ENCODE measurements at regions not wholly inside any gene's neighbourhood (a gene's known extent, or its start where the extent isn't known, plus 50 kb on each side); places are given as distances from the start of the nearest gene placed in this dataset.

GRCh38 chr1:198903203-198903602 is 264.4 kb downstream of the PTPRC start:
- Mint-ChIP-seq H3K36me3 (ENCODE audit: low read depth) (peaks cover 44% of the 10 kb centered on the region), H3K4me3 (no peak overlapping the region), H3K9me3 (no peaks in the 10 kb centered on the region), H3K27ac (no peak overlapping the region), H3K4me1 (ENCODE audit: low read depth) (peaks cover 41% of the 10 kb centered on the region), H3K27me3 (ENCODE audit: low read depth) (no peaks in the 10 kb centered on the region)

- H3K27me3 Mint-ChIP-seq (ENCODE audit: low read depth): no peaks in the 10 kb centered on the region
- H3K4me3 Mint-ChIP-seq: no peak overlapping the region
- H3K9me3 Mint-ChIP-seq: no peaks in the 10 kb centered on the region
- H3K4me1 Mint-ChIP-seq (ENCODE audit: low read depth): peaks cover 44% of the 10 kb centered on the region
- H3K36me3 Mint-ChIP-seq (ENCODE audit: low read depth): peaks cover 43% of the 10 kb centered on the region
- H3K27ac Mint-ChIP-seq: peak overlapping the region; percentile 11
These were observed 264.8 kb downstream of the PTPRC start for GRCh38 chr1:198903621-198904020.

- peaks cover 42% of the 10 kb centered on the region for H3K4me1 Mint-ChIP-seq (ENCODE audit: low read depth)
- peak overlapping the region; percentile 8 for H3K4me3 Mint-ChIP-seq
- no peaks in the 10 kb centered on the region for H3K9me3 Mint-ChIP-seq
- H3K27ac Mint-ChIP-seq: no peak overlapping the region
- peaks cover 37% of the 10 kb centered on the region for H3K36me3 Mint-ChIP-seq (ENCODE audit: low read depth)
- H3K27me3 Mint-ChIP-seq (ENCODE audit: low read depth): no peaks in the 10 kb centered on the region
These were observed 265.5 kb downstream of the PTPRC start for GRCh38 chr1:198904321-198904720.

GRCh38 chr1:198906739-198907422 is 268.0 kb downstream of the PTPRC start:
- Mint-ChIP-seq H3K27ac (peak overlapping the region; percentile 74), H3K36me3 (ENCODE audit: low read depth) (peaks cover 38% of the 10 kb centered on the region), H3K9me3 (no peaks in the 10 kb centered on the region), H3K4me3 (peak overlapping the region; percentile 56), H3K27me3 (ENCODE audit: low read depth) (no peaks in the 10 kb centered on the region), H3K4me1 (ENCODE audit: low read depth) (peaks cover 56% of the 10 kb centered on the region)

GRCh38 chr1:198907423-198907746 is 268.5 kb downstream of the PTPRC start:
- H3K27me3 Mint-ChIP-seq (ENCODE audit: low read depth): no peaks in the 10 kb centered on the region
- H3K27ac Mint-ChIP-seq: peak overlapping the region; percentile 74
- peaks cover 42% of the 10 kb centered on the region for H3K36me3 Mint-ChIP-seq (ENCODE audit: low read depth)
- H3K4me3 Mint-ChIP-seq: peak overlapping the region; percentile 56
- peaks cover 59% of the 10 kb centered on the region for H3K4me1 Mint-ChIP-seq (ENCODE audit: low read depth)
- H3K9me3 Mint-ChIP-seq: no peaks in the 10 kb centered on the region

DNA sequence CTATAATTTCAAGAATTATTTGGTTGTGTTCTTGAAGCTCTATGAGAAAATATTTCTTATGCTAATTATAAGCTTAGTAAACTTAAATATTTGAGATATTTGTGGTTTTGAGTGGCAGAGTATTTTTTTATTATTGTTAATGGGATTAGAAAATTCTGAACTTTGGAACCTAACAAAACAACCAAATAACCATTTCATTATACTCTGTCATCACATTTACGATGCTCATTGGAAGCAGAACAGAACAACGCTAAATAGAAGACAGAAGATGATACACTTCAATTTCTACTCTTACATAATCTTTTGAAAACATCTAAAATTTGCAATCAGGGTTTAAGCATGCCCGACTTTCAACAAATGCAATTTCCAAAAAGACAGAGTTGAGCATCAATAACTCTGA is 270.2 kb downstream of the PTPRC start:
- H3K27me3 Mint-ChIP-seq (ENCODE audit: low read depth): no peaks in the 10 kb centered on the region
- H3K27ac Mint-ChIP-seq: no peak overlapping the region
- no peak overlapping the region for H3K4me3 Mint-ChIP-seq
- peaks cover 44% of the 10 kb centered on the region for H3K36me3 Mint-ChIP-seq (ENCODE audit: low read depth)
- no peaks in the 10 kb centered on the region for H3K9me3 Mint-ChIP-seq
- H3K4me1 Mint-ChIP-seq (ENCODE audit: low read depth): peaks cover 59% of the 10 kb centered on the region

GRCh38 chr1:198909973-198910372 is 271.1 kb downstream of the PTPRC start:
- Mint-ChIP-seq H3K9me3 (no peaks in the 10 kb centered on the region), H3K27me3 (ENCODE audit: low read depth) (no peaks in the 10 kb centered on the region), H3K4me1 (ENCODE audit: low read depth) (peaks cover 56% of the 10 kb centered on the region), H3K27ac (no peak overlapping the region), H3K36me3 (ENCODE audit: low read depth) (peaks cover 48% of the 10 kb centered on the region), H3K4me3 (no peak overlapping the region)

GRCh38 chr1:198910816-198911215 is 272.0 kb downstream of the PTPRC start:
- H3K36me3 Mint-ChIP-seq (ENCODE audit: low read depth): peaks cover 48% of the 10 kb centered on the region
- H3K4me3 Mint-ChIP-seq: no peak overlapping the region
- H3K4me1 Mint-ChIP-seq (ENCODE audit: low read depth): peaks cover 56% of the 10 kb centered on the region
- peak overlapping the region; percentile 13 for H3K27ac Mint-ChIP-seq
- H3K27me3 Mint-ChIP-seq (ENCODE audit: low read depth): no peaks in the 10 kb centered on the region
- no peaks in the 10 kb centered on the region for H3K9me3 Mint-ChIP-seq

DNA sequence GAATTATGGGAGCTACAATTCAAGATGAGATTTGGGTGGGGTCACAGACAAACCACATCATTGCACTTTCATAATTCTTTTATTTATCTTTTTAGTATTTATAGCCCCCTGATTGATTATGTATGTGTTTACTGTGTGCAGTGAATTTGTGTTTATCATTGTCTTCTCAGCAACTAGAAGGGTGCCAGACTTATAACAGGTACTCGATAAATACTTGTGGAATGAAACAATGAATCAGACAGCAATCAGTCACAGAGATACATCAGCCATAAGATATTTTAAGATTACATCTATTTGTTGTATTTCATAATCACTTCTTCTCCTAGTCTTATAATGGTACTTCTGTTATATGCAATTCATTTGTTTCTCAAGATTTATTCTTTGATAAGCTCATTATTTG is 273.2 kb downstream of the PTPRC start:
- Mint-ChIP-seq H3K36me3 (ENCODE audit: low read depth) (peaks cover 51% of the 10 kb centered on the region), H3K27me3 (ENCODE audit: low read depth) (no peaks in the 10 kb centered on the region), H3K4me1 (ENCODE audit: low read depth) (peaks cover 57% of the 10 kb centered on the region), H3K9me3 (no peaks in the 10 kb centered on the region), H3K27ac (no peak overlapping the region), H3K4me3 (no peak overlapping the region)

- no peak overlapping the region for H3K4me3 Mint-ChIP-seq
- peaks cover 64% of the 10 kb centered on the region for H3K4me1 Mint-ChIP-seq (ENCODE audit: low read depth)
- no peak overlapping the region for H3K27ac Mint-ChIP-seq
- no peaks in the 10 kb centered on the region for H3K27me3 Mint-ChIP-seq (ENCODE audit: low read depth)
- H3K36me3 Mint-ChIP-seq (ENCODE audit: low read depth): peaks cover 62% of the 10 kb centered on the region
- no peaks in the 10 kb centered on the region for H3K9me3 Mint-ChIP-seq
These were observed 274.8 kb downstream of the PTPRC start for GRCh38 chr1:198913667-198914066.

DNA sequence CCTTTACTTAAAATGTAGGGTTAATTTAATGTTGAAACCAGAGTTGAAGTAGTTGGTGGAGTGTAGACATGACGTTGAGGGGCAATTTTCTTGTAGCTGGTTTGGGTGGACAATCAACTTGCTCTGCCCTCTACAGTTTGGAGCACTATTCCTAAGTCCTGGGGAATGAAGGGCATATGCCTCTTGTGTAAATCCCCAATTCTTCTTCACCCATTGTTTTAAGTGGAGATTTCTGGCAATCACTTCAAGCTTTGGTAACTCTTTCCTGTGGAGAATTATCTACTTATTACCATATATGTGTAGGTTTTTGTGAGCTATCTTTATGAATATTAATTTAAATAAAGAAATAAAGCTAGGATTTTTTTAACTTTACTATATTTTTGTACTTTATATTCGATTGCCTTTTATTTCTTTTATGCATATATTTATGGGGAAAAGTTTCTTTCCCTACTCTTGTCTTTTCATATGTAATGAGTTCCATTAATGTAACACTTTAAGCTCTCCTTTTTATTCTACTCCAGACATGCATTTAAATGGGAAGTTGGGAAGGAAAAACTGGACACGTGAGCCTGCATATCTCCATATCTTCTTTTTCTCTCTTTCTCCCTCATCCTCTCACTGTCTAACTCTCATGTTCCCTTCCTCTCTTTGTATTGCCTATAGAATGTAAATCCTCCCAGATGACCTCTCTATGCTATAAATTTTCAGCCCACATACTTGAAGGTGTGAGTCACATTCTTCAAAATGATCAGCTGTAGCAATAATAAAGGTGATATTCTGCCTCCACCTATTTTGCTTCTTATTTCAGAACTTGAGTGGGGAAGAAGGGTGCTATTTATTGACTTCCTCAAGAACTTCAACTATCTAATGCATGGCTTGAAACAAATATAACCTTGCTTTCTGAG is 276.7 kb downstream of the PTPRC start:
- no peaks in the 10 kb centered on the region for H3K9me3 Mint-ChIP-seq
- H3K27ac Mint-ChIP-seq: peak overlapping the region; percentile 0
- H3K4me3 Mint-ChIP-seq: no peak overlapping the region
- peaks cover 77% of the 10 kb centered on the region for H3K4me1 Mint-ChIP-seq (ENCODE audit: low read depth)
- H3K27me3 Mint-ChIP-seq (ENCODE audit: low read depth): no peaks in the 10 kb centered on the region
- peaks cover 71% of the 10 kb centered on the region for H3K36me3 Mint-ChIP-seq (ENCODE audit: low read depth)

DNA sequence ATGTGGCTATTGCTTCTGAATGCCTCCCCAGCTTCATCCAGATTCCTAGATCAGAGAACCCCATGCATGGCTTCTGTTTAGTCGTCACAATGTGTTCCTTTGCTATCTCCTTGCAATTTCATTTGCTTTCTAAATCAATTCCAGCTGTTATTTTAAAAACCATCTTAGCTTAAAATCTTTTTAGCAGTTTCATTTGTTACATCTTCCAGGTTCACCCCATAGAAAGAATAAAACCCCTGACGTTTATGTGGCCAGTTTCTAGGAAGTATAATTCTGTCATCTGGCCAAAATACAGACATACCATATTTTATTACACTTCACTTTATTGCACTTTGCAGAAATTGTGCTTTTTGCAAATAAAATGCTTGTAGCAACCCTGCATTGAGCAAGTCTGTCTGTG is 278.4 kb downstream of the PTPRC start:
- H3K4me3 Mint-ChIP-seq: no peak overlapping the region
- H3K36me3 Mint-ChIP-seq (ENCODE audit: low read depth): peaks cover 62% of the 10 kb centered on the region
- no peaks in the 10 kb centered on the region for H3K9me3 Mint-ChIP-seq
- H3K4me1 Mint-ChIP-seq (ENCODE audit: low read depth): peaks cover 75% of the 10 kb centered on the region
- no peak overlapping the region for H3K27ac Mint-ChIP-seq
- no peaks in the 10 kb centered on the region for H3K27me3 Mint-ChIP-seq (ENCODE audit: low read depth)

DNA sequence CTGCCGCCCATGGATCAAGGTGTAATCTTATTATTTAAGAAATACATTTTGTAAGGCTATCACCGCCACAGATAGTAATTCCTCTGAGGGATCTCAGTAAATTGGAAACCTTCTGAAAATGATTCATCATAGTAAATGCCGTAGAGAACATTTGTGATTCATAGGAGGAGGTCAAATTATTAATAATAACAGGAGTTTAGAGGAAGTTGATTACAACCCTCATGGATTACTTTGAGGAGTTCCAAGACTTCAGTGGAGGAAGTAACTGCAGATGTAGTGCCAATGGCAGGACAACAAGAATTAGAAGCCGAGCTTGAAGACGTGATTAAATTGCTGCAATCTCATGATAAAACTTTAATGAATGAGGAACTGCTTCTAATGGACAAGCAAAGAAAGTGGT is 280.1 kb downstream of the PTPRC start:
- Mint-ChIP-seq H3K36me3 (ENCODE audit: low read depth) (peaks cover 60% of the 10 kb centered on the region), H3K4me3 (peak overlapping the region; percentile 68), H3K4me1 (ENCODE audit: low read depth) (peaks cover 77% of the 10 kb centered on the region), H3K9me3 (no peaks in the 10 kb centered on the region), H3K27ac (peak overlapping the region; percentile 88), H3K27me3 (ENCODE audit: low read depth) (no peaks in the 10 kb centered on the region)

DNA sequence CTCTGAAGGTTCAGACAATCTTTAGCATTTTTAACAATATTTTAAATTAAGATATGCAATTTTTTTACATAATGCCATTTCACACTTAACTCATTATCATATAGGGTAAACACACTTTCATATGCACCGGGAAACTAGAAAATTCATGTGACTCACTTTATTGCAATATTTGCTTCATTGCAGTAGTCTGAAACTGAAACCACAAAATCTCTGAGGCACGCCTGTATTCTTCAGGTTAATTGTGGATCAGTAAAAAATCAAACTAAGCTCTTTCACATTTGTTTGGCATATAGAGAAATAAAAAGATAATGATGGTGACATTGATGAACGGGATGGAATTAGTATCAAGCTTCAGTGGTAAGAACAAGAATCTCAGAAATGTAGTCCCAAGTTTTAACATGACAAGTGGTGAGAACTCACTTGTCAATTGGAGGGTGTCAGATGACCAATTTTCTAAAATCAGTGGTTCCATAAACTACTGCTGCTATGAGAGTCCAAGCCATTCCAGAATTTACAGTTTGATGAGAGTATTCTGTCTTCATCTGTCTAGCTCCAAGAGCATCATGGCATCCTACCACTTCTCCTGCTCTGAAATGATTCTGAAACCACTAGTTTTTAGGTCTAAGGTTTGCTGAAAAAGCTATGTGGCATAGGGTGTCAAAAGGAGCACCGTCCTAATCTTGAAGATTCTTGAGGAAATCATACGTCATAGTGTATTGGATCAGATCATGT is 281.0 kb downstream of the PTPRC start:
- no peaks in the 10 kb centered on the region for H3K27me3 Mint-ChIP-seq (ENCODE audit: low read depth)
- H3K9me3 Mint-ChIP-seq: no peaks in the 10 kb centered on the region
- peak overlapping the region; percentile 68 for H3K4me3 Mint-ChIP-seq
- H3K36me3 Mint-ChIP-seq (ENCODE audit: low read depth): peaks cover 57% of the 10 kb centered on the region
- peaks cover 78% of the 10 kb centered on the region for H3K4me1 Mint-ChIP-seq (ENCODE audit: low read depth)
- peak overlapping the region; percentile 88 for H3K27ac Mint-ChIP-seq
